COLO829 (cell line): ENCODE measurements at regions not wholly inside any gene's neighbourhood (a gene's known extent, or its start where the extent isn't known, plus 50 kb on each side); places are given as distances from the start of the nearest gene placed in this dataset.
A peak's percentile ranks its signal among the peaks of the same experiment; 100 is the strongest.
"Not testable (repeated sequence)": the region's sequence is repeated elsewhere in the genome, so short reads cannot be mapped to it uniquely, and the experiment has no call there.

Experiments
- DNase-seq: peaks from one replicate; pipeline ENCODE4 v3.0.0; 2012; ENCODE audit warnings: low spot score

DNA sequence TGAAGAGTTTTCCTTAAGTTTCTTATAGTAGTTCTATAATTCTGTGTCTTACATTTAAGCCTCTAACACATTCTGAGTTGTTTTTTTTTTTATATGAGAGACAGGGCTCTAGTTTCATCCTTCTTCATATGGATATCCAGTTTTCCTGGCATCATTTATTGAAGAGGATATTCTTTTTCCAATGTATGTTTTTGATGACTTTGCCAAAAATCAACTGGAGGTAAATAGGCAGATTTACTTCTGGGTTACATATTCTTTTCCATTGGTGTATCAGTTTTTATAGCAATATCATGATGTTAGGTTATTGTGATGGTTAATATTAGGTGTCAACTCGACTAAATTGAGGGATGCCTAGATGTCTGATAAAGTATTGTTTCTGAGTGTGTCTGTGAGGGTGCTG lies 650.7 kb upstream of the GRID2 start:
- no peak for DNase-seq

DNA sequence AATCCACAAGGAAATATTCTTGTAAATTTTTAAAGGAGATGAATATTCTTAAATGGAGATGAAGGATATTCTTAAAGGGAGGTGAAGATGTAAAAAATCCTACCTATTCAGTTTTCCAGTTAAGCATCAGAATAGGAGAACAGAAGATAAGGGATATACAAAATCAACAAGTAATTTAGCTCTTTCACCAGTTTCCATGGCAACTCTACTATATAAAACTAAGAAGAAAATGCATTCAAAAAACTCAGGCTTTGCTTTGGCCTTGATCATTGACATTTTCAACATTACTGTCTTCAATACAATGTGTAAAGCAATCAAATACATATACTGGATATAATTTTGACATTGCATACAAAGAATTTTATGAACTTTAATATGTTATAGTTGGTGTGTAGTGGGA lies 622.7 kb upstream of the GRID2 start:
- DNase-seq = no peak

DNA sequence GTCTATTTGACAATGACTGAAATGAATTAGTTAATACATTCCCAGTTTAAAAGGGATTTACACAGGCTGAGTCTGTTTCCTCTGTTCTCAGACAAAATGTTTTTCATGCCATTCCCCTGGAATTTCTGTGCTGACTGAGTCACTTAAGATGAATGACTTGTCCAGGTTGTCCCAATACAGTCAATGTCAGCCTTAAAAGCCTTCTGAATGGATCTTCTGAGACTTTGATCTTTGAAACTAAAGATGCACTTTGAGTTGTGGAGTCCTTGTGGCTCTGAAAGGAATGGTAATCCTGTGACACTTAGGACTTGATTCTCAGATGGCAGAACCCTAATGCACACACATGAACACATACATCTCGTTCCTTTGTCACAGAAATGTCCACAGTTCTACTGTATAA lies 622.2 kb upstream of the GRID2 start:
- DNase-seq = no peak

DNA sequence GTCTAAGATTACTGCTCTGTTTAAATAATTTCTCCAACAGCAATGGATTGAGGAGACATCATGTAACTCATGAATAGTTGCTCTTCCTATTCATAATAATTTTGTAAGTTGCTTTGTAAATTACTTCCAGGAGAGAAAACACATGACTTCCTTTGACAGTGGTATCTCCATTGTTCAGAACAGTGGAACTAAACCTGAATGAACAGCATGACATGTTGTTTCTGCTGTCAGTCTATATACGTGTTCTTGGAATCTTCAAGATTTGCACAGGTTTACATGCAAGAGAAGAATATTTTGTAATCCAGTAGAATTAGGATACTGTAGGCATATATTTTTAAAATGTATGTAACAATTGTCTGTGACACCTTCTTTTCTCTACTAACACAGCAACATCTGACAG lies 618.8 kb upstream of the GRID2 start:
- DNase-seq = no peak

DNA sequence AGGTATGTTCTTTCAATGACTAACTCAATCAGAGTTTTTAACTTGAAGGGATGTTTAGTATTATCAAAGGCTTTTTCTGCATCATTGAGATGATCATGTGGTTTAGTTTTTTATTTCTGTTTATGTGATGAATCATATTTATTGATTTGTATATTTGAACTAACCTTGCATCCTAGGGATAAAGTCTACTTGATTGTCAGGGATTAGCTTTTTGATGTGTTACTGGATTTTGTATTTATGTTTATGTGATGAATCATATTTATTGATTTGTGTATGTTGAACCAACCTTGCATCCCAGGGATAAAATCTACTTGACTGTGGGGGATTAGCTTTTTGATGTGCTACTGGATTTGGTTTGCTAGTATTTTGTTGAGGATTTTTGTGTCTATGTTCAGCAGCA lies 615.4 kb upstream of the GRID2 start:
- DNase-seq = no peak

DNA sequence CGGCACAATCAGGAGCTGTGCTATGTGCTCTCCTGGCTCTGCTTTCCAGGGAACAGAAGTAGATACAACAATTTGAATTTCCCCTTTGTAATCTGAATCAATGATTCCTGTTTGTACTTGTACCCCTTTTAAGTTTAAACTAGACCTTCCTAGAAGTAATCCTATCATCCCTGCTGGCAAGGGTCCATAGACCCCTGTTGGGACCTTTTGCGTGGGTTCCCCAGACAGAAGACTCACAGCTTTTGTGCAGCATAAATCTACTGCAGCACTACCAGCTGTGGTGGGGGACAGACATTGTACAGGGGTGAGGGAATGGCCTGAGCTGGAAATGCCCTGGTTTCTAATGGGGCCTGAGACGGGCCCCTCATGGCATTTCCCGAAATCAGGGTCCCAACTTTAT lies 604.1 kb upstream of the GRID2 start:
- DNase-seq = not testable (repeated sequence)

DNA sequence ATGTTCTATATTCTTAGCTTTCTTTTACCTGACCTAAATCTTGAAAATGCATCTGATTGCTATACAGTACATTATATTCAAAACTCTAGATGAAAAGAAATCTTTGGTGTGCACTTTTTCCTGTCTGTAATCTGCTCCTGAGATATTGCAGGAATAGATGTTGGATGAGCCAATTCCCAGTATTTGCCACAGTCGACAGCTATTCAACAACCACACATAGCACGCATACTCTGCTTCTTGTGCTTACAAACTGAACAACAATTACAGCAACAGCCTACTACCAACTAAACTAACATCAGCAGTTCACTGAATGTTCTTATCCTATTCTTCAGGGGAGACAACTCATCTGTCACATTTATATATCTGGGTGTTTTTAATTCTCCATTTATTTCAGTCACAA lies 573.9 kb upstream of the GRID2 start:
- DNase-seq = no peak

DNA sequence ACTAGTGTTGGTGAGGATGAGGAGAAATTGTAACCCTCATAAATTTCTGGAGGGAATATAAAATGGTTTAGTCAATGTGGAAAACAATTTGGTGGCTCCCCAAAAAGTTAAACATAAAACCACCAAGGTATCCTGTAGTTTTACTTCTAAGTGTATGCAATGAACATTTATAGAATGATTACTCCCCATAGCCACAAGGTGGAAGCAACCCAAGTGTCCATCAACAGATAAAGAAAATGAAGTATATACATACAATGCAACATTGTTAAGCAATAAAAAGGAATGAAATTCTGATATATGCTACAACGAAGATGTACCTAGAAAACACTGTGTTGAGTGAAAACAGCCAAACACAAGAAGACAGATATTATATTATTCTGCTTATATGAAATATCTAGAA lies 569.1 kb upstream of the GRID2 start:
- no peak for DNase-seq

DNA sequence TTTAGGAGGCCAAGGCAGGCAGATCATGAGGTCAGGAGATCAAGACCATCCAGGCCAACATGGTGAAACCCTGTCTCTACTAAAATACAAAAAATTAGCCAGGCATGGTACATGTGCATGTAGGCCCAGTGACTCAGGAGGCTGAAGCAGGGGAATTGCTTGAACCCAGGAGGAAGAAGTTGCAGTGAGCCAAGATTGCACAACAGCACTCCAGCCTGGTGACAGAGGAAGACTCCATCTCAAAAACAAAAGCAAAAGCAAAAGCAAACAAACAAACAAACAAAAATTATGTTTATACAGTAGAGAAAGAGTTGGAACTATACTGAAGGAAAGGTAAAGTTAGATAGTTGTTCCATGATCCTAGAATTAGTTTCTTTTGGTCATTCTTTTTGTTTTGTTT lies 564.9 kb upstream of the GRID2 start:
- DNase-seq = not testable (repeated sequence)

DNA sequence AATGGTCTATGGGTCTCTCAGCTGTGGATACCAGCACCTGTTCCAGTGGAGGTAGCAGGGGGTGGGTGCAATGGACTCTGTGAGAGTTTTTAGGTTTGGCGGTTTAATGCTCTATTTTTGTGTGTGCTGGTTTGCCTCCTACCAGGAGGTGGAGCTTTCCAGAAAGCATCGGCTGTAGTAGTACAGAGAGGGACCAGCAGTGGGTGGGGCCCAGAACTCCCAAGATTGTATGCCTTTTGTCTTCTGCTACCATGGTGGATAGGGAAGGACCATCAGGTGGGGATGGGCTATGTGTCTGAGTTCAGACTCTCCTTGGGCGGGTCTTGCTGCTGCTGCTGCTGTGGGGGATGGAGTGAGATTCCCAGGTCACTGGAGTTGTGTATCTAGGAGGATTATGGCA lies 557.2 kb upstream of the GRID2 start:
- no peak for DNase-seq

DNA sequence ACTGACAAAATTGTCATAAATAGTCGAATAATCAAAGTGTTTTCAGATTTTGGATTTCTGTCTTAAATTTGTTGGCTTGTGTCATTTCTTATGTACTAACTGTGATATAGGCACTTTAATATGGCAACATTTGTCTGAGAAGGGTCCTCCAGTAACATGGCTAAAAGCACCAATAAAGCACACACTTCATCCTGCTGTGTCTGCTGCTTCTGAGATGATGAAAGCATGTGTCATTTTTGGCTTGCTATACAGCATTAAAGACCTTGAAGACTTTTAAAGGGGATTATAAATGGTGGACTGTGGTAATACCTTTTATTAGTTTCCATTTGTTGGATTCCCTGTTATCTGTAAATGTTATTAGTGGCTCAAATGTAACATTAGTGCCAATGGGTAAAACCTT lies 551.8 kb upstream of the GRID2 start:
- DNase-seq = no peak

DNA sequence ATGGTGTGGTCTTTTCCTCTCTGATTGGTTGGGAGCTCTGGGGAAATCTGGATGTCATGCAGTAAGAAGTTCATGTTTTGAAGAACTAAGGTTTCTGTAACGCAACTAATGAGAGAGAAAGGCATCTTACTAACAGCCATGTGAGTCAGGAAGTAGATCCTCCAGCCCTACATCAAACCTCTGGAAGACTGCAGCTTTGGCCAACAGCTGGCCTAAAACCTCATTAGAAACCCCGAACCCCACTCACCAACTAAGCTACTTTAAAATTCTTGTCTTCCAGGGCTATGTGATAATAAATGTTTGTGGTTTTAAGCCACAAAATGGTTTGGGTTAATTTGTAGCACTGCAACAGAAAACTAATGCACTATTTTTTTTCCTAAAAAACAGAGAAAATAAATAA lies 549.0 kb upstream of the GRID2 start:
- DNase-seq = no peak

DNA sequence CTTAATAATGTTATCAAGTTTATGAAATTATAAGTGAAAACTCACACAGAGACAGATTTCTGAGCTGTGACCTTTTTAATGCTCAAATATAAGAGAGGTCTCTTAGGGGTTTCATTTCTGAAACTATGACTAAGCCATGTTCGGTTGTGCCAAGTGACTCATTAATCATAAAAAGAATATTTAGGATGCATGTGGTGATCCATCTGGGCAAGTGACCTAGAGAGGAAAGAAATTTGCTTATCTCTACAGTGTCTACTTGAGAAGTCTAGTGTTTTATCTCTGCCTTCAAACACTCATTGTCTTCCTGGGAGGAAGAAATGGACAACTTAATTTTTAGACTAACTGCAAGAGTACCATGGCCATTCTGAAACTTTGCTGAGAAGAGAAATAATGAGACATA lies 545.3 kb upstream of the GRID2 start:
- DNase-seq = peak; percentile 11

DNA sequence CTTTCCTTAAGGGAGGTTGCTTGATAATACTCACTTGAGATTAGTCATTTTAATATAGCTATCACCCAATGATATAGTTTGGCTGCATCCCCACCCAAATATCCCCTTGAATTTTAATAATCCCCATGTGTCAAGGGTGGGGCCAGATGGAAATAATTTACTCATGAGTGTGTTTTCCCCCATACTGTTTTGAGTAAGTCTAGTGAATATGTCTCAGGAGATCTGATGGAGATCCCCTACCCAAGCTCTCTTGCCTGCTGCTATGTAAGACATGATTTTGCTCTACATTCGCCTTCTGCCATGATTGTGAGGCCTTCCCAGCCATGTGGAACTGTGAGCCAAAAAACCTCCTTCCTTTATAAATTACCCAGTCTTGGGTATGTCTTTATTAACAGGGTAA lies 539.7 kb upstream of the GRID2 start:
- DNase-seq = no peak

DNA sequence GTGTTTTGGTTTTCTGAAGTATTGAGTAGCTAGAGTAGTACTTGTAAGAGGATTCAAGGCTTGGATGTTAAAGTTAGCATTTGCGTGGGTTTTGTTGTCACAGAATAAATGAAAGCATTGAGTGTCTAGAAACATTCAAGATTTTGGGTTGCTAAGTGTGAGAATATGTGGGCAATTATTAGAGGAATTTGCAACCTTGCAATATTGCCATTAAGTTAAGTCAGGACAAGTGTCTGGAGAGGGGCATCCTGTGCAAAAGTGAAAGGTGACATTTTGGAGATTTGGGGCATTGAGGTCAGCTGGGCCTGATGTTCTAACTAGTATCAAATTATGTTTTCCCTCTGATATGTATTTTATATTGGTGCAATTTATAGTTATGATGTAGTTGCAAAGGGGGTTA lies 533.9 kb upstream of the GRID2 start:
- no peak for DNase-seq

DNA sequence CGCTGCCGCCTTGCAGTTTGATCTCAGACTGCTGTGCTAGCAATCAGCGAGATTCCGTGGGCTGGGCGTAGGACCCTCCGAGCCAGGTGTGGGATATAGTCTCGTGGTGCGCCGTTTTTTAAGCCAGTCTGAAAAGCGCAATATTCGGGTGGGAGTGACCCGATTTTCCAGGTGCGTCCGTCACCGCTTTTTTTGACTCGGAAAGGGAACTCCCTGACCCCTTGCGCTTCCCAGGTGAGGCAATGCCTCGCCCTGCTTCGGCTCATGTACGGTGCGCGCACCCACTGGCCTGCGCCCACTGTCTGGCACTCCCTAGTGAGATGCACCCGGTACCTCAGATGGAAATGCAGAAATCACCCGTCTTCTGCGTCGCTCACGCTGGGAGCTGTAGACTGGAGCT lies 512.1 kb upstream of the GRID2 start:
- DNase-seq = not testable (repeated sequence)

DNA sequence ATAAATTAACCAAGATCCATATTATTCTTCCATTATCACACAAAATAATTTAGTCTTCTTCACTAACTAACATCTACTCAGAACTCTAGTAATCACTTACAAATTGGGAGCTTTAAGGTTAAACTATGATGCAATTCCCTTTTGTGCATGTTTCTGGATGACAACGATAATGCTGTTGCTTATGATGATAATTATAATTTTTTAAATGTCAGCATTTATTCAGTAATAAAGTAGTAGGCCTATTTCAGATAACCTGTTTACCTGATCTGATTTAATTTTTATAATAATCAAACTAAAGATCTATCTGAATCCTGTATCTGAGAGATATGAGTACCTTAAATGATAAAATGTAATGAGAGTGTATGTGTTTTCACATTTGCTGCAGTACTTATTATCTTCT lies 507.8 kb upstream of the GRID2 start:
- DNase-seq = no peak

DNA sequence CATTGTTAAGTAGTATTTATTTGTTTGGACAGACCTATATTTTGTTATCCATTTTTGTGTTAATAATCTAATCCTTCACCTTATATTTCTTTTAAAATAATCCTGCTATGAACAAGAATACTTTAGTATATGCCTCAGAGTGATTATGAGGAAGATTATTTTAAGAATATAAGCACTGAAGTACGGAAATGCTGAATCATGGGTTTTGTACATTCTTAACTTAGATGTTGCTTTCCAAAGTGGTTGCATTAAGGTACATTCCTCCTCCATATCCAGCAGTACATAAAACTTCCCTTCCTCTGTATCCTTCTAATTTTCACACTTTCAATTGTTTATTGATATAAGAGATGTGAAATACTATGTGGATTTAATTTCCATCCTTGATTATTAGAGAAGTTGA lies 491.4 kb upstream of the GRID2 start:
- no peak for DNase-seq

DNA sequence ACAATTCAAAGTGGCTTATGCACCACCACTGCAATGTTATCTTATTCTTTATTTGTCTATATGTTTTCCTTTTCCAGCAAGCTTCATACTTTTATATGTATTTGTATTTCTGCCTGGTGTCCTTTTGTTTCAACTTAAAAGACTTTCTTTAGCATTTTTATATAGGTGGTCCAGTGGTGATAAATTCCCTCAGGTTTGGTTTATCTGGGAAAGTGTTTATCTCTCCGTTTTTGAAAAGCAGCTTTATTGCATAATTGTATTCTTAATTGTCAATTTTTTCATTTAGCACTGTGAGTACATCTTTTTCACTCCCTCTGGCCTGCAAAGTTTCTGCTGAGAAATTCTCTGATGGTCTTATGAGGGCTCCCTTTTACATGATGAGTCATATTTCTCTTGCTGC lies 479.0 kb upstream of the GRID2 start:
- no peak for DNase-seq

DNA sequence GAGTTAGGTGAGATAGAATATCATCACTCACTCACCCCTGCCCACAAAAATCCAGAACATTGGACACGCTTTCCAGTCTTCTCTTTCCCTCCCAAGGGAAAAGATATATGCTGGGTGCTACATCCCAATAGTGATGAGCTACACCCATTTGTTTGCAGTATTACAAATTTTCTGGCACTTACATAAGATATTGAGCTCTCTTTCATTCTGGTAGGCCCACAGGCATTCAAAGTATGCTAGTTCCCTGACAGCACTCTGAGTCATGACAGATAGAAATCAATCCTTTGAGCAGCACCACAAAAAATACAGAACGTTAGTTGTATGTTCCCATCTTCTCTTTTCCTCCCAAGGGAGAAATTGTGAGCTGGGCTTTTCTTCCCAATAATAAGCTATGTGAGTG lies 477.6 kb upstream of the GRID2 start:
- DNase-seq = peak; percentile 64

DNA sequence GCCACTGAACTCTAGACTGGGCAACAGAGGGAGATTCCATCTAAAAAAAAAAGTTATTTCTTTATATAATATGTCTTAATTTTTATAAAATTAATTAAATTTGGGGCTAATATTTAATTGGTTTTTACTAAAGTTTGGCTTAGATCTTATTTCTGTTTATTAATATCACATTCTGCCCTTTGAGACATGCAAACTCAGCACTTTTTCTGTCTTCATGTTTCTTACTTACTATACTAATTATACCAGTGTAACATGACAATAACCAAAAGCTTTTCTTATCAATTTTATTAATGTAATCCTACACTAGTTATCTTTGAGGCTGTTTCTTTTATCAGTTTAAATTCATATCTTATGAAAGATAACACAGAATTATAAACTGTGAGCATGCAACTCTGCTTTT lies 475.9 kb upstream of the GRID2 start:
- DNase-seq = no peak

DNA sequence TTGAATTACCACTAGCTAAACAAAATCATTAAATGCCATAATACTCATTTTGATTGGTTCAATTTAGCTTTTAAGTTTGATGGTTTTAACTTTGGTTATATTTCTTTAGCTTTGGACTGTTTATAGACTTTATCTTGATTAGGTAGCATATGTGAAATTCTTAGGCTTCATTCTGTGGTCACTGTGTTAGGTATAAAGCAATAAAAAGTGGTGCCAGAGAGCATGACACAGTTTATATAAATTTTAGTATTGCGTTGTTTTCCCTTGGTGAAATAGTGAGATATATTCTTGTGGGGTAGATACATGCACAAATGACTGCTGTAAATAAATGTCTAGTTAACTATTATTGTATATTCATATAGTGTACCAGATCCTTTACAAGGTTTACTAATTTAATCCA lies 474.2 kb upstream of the GRID2 start:
- no peak for DNase-seq

DNA sequence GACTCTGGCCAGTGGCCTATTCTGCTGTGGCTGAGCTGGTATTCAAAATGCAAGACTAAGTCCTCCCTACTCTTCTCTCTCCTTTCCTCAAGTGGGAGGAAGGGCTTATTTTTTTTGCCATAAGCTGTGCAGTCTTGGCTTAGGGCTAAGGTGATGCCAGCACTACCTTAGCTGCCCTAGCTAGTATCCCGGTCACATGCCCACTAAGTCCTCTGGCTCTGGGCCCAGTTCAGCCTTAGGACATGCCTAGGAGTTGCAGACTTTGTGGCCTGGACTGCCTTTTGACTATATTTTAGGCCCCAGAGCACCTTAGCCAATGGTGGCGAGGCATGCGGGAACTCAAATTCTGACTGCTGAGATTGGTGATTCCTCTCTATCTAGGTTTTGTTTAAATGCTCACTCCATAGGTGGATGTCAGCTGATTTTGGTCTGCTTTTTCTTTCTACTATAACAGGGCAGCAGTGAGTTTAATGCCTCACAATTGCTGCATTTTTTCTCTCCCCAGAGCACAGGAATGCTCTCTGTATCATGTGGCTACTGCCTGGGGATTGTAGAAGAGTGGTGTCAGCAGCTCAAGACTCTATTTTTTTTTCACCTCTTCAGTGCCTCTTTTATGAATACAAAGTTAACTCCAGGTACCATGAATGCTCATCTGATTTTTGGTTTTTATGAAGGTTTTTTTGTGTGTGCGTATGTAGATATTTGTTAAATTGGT lies 472.9 kb upstream of the GRID2 start:
- no peak for DNase-seq

DNA sequence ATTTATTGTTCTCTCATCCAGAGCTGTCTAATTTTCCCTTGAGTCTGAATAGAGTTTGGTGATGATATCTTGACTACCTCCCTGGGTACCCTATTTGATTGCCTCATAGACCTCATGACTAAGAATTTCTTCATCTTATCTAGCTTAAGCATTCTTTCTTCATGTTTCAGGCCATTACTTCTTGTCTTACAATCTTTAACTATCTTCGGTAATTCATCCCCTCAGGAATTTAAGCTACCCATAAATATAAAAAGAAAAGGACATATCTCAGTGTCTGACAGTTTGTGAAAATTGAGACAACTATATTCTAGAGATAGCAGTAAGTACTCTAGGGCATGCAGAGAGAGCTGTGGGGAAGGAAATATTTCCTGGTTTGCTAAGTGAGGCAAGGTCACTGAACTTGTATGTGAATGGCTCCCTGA lies 466.1 kb upstream of the GRID2 start:
- DNase-seq = no peak
